Tibial nerve (tissue), 4 donors: ENCODE measurements at regions not wholly inside any gene's neighbourhood (a gene's known extent, or its start where the extent isn't known, plus 50 kb on each side); places are given as distances from the start of the nearest gene placed in this dataset.
"Not testable (repeated sequence)": the region's sequence is repeated elsewhere in the genome, so short reads cannot be mapped to it uniquely, and the experiment has no call there.

Experiments used
- DNase-seq, 2 donors: peaks; one replicate each; pipeline ENCODE4 v3.0.0-alpha.2; 2019; ENCODE audit warnings: low spot score in 2 of 2
- H3K27ac ChIP-seq, 4 donors: fragments of 200-600 bp; sonication (generic) in 3 of 4; one replicate each; pipeline ENCODE4 v1.5.1; 2017 to 2019; ENCODE audit warnings: mild to moderate bottlenecking in 1 of 4
- H3K27me3 ChIP-seq, 2 donors: fragments of 200-600 bp; sonication (generic) in 1 of 2; one replicate each; pipeline versions ENCODE4 v1.5.1 to v1.6.0; 2017 to 2019
- H3K36me3 ChIP-seq, 3 donors: fragments of 200-600 bp; sonication (generic); one replicate each; pipeline ENCODE4 v1.5.1; 2018 to 2019
- H3K4me1 ChIP-seq, 4 donors: fragments of 200-600 bp; sonication (generic) in 3 of 4; one replicate each; pipeline ENCODE4 v1.5.1; 2017 to 2019
- H3K4me3 ChIP-seq, 4 donors: fragments of 200-600 bp; sonication (generic) in 3 of 4; one replicate each; pipeline ENCODE4 v1.5.1; 2017 to 2019; ENCODE audit warnings: mild to moderate bottlenecking in 1 of 4, moderate library complexity in 1 of 4
- H3K9me3 ChIP-seq, 4 donors: fragments of 200-600 bp; sonication (generic) in 3 of 4; one replicate each; pipeline ENCODE4 v1.5.1; 2017 to 2019
- CTCF ChIP-seq, 5 experiments: fragments of 200-600 bp in 3 of 5; fragments of 450-650 bp in 2 of 5; sonication (generic) in 3 of 5; IDR thresholded peaks; one replicate each; pipeline ENCODE4 v1.5.1; 2016 to 2019; ENCODE audit warnings: antibody characterized with exemption in 5 of 5, mild to moderate bottlenecking in 3 of 5, moderate library complexity in 2 of 5
- EP300 ChIP-seq, 2 donors: sonication (generic); formaldehyde crosslinking; IDR thresholded peaks; one replicate each; pipeline ENCODE4 v1.6.1; 2017; ENCODE audit warnings: antibody characterized with exemption in 2 of 2, mild to moderate bottlenecking in 1 of 2
- POLR2A ChIP-seq, 2 donors: fragments of 450-650 bp; IDR thresholded peaks; one replicate each; pipeline ENCODE4 v1.6.1; 2017; ENCODE audit warnings: antibody characterized with exemption in 2 of 2, mild to moderate bottlenecking in 2 of 2, moderate library complexity in 2 of 2
- WGBS, 2 donors: methylation state at CpG; one replicate each; pipeline ENCODE4 v1.1.5; 2018; 5-methylcytosine and 5-hydroxymethylcytosine counted together

GRCh38 chr2:7440977-7441376 is 523.8 kb downstream of the RNF144A start:
- Histone ChIP-seq H3K27ac (no peak overlapping the region), H3K4me1 (no peaks in the 10 kb centered on the region), H3K36me3 (no peaks in the 10 kb centered on the region), H3K4me3 (no peak overlapping the region), H3K27me3 (no peaks in the 10 kb centered on the region), H3K9me3 (no peaks in the 10 kb centered on the region)
- WGBS, 2 donors, result 65 to 79% methylated on average over 4 of the region's 4 CpGs
- TF ChIP-seq CTCF (IDR thresholded peaks at IDR 0.05) (no peak), EP300 (IDR thresholded peaks at IDR 0.05) (no peak), POLR2A (IDR thresholded peaks at IDR 0.05) (no peak)
- DNase-seq, result no peak

- not testable (repeated sequence) for H3K9me3 ChIP-seq, DNase-seq, H3K27me3 ChIP-seq, H3K4me3 ChIP-seq, H3K36me3 ChIP-seq, H3K27ac ChIP-seq, H3K4me1 ChIP-seq
- WGBS, 2 donors, result 88% methylated on average over 3 of the region's 3 CpGs
Measured at GRCh38 chr2:7441841-7442240, 524.6 kb downstream of the RNF144A start.

- DNase-seq, result no peak
- H3K27ac ChIP-seq, result no peak overlapping the region
- H3K9me3 ChIP-seq, result no peaks in the 10 kb centered on the region
- 87 to 91% methylated on average over 4 of the region's 4 CpGs for WGBS, 2 donors
- no peaks in the 10 kb centered on the region for H3K4me1 ChIP-seq
- H3K27me3 ChIP-seq, result no peaks in the 10 kb centered on the region
- H3K36me3 ChIP-seq, result no peaks in the 10 kb centered on the region
- no peak overlapping the region for H3K4me3 ChIP-seq
- TF ChIP-seq EP300 (IDR thresholded peaks at IDR 0.05) (no peak), CTCF (IDR thresholded peaks at IDR 0.05) (no peak), POLR2A (IDR thresholded peaks at IDR 0.05) (no peak)
Measured at GRCh38 chr2:7444626-7445025, 527.4 kb downstream of the RNF144A start.

GRCh38 chr2:7448578-7449264 is 531.5 kb downstream of the RNF144A start:
- no peak for DNase-seq
- H3K4me1 ChIP-seq, result no peaks in the 10 kb centered on the region
- WGBS, 2 donors, result 91 to 95% methylated on average over 11 of the region's 11 CpGs
- no peak overlapping the region for H3K27ac ChIP-seq
- no peaks in the 10 kb centered on the region for H3K27me3 ChIP-seq
- H3K9me3 ChIP-seq, result no peaks in the 10 kb centered on the region
- H3K36me3 ChIP-seq, result no peaks in the 10 kb centered on the region
- TF ChIP-seq EP300 (IDR thresholded peaks at IDR 0.05) (no peak), CTCF (IDR thresholded peaks at IDR 0.05) (no peak), POLR2A (IDR thresholded peaks at IDR 0.05) (no peak)
- H3K4me3 ChIP-seq, result no peak overlapping the region

- H3K27me3 ChIP-seq, result no peaks in the 10 kb centered on the region
- H3K9me3 ChIP-seq, result no peaks in the 10 kb centered on the region
- no peaks in the 10 kb centered on the region for H3K4me1 ChIP-seq
- no peak overlapping the region for H3K27ac ChIP-seq
- no peak for TF ChIP-seq CTCF (IDR thresholded peaks at IDR 0.05)
- no peak for TF ChIP-seq EP300 (IDR thresholded peaks at IDR 0.05)
- TF ChIP-seq POLR2A (IDR thresholded peaks at IDR 0.05), result no peak
- H3K4me3 ChIP-seq, result no peak overlapping the region
- no peaks in the 10 kb centered on the region for H3K36me3 ChIP-seq
- DNase-seq, result no peak
Measured at GRCh38 chr2:7449298-7449697, 532.1 kb downstream of the RNF144A start.
